NCI-H2081 (cell line): ENCODE measurements at regions not wholly inside any gene's neighbourhood (a gene's known extent, or its start where the extent isn't known, plus 50 kb on each side); places are given as distances from the start of the nearest gene placed in this dataset.

ENCODE experiments used
- DNase-seq, 2 experiments: peaks; one replicate each; lab custom pipeline; 2025; lab: John Stamatoyannopoulos, UW

- DNase-seq = no peak
Observed at GRCh38 chr14:51473808-51474565, 177.7 kb upstream of the FRMD6 start.

DNA sequence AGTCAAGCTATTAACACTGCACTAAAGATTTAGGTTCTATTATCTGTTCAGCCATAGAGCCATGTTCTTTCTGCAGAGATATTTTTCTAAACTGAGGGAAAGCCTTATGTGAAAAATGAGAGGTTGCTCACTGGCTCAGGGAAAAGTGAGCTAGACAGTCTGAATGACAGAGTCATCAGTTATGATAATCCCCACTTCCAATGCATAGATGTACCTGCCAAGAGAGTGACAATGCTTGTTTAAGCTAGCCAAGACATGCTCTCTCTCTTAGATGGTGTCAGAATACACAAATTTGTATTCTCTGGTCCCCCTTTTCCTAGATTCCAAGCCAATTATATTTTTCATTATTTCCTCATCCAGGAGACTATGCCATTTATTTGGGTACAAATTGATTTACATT, 176.9 kb upstream of the FRMD6 start:
- DNase-seq = no peak

DNA sequence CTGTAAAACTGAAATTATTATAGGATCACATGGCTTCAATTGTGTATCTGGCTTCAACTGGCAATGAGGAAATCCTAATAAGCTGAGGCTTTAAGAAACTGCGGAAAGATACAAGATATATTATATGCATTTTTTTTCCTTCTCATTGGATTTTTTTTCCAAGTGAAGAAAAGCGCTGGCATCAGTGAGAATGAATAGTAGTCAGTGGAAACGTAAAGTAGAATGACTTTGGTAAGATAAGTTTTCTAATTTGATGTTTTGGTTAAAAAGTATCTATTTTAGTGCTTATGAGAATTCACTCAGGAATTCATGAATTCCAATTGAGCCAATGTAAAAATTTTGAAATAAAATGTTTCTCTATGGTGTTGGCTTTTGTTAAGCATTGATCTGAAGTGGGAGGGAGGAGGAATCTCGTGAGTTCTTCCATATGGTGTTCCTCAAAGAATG, 173.5 kb upstream of the FRMD6 start:
- no peak for DNase-seq

- DNase-seq = no peak
Observed at GRCh38 chr14:51479584-51480325, 172.0 kb upstream of the FRMD6 start.

GRCh38 chr14:51481643-51482042, 170.1 kb upstream of the FRMD6 start:
- no peak for DNase-seq

DNA sequence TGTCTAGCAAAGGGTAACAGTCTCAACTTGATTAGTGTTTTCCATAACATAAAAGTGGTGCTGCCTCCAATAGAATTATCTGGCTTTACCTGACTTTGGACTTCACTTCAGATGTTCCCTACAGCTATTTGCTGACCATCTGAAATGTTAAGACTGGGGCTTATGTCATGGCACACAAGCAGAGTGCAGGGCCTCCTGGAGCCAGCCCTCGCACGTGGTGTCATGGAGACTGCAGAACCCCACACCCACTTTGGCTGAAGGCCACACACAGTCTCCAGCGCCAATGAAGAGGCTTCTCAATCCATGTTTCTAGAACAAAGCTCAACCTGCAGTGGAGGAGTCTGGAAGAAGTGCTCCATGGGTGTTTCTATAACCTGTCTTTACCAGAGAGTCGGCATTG, 169.6 kb upstream of the FRMD6 start:
- DNase-seq = no peak

- no peak for DNase-seq
Observed at GRCh38 chr14:51484485-51484884, 167.2 kb upstream of the FRMD6 start.

GRCh38 chr14:51485733-51486132, 166.0 kb upstream of the FRMD6 start:
- no peak for DNase-seq

GRCh38 chr14:51487848-51488247, 163.9 kb upstream of the FRMD6 start:
- no peak for DNase-seq

DNA sequence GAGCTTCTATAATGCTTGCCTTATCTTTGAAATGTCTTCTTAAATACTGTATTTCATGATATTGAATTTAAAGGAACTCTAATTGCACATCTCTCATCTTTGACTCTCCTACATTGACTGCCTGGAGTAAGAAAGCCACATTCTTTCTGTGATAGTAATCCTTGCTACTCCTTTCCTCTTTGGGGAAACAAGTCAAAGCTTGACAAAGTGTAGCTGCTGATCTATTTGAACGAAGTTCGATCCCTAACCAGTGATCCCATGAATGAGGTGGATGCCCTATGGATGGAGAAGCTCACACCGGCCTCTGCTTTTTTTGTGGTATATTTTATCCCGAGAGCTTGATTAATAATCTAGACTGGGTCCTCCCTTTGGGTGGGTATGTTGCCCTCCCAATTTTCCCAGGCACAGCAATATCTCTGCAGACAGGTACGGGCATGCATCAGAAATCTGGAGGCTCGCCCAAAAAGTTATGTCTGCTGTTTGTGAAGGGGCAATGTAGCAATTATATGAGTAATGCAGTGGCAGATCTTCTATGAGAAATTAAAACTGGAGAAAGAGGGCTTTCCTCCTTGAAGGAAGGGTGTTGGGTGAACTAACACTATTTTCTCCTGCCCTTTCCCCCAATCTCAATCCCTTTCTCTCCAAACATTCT, 163.0 kb upstream of the FRMD6 start:
- no peak for DNase-seq

GRCh38 chr14:51490205-51490604, 161.5 kb upstream of the FRMD6 start:
- DNase-seq = no peak

DNA sequence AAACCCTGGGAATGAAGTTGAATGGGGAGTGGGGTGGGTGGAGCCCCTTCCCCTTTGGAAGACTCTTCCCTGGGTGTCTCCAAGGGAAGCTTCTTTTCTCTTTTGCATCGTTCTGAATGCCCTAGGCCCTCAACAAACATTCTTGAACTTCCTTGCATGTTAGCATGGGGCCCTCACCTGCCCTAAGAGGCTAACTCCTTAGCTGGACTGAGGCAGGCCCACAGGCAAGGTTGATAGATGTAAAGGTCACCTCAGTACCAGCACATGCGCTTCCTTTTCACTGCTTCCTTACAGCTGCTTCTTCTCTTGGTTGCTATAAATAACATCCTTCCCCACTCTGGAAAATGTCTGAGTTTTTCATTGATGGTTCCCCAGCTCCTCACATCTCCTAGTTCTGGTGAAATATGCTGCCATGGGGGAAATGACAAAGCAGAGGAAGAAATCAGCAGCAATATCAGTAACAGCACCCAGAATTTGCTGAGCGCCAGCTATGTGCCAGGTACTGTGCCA, 160.6 kb upstream of the FRMD6 start:
- no peak for DNase-seq

- DNase-seq = no peak
Observed at GRCh38 chr14:51491776-51492175, 159.9 kb upstream of the FRMD6 start.

GRCh38 chr14:51495319-51495718, 156.4 kb upstream of the FRMD6 start:
- DNase-seq = no peak

DNA sequence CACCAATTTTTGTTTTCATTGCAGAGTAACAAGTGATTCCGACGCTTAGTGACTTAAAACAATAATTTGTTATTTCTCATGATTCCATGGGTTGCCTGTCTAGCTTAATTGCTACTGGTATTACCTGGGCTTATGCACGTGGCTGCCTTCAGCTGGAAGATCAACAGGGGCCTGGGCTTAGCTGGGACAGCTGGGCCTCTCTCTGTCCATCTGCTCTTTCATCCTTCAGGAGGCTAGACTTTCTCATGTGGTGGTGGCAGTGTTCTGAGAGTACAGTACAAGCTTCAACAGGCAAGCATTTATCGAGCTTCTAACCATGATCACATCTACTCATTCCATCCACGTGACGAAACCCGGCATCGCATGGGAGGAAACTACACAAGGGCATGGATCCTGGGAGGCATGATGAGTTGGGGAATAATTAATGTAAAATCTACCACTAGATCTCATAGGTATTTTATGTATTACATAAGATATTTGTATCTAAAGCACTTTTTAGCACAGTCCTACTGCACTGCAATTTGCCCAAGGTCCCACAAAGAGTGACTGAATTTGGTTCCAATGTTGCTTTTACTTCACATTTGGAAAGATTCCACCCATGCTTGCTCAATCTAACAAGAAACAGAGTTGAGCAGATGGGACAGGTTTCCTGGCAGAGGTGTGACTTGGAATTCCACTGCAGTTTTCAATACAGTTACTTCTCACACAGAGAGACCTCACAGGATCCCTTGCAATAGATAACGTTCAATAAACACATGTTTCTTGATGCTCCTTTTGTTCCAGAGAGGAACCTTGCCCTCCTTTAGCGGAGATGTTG, 153.1 kb upstream of the FRMD6 start:
- DNase-seq = no peak

DNA sequence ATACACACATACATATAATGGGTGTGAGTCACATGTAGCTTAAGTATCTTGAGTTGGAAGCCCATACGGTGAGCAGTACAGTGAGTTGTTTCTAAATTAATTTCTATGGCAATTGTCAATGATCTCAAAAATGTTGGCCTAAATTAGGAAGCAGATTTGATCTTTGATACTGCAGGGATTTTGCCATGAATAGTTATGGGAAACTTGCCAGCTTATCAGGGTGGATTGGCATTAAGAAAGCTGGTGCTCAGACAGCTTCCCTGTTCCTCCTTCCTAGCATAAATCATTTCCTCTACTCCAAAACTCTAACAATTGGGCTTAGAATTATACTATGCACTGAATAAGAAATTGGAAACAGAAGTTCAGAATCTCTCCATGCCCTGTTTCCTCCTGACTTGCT, 150.9 kb upstream of the FRMD6 start:
- DNase-seq = no peak

DNA sequence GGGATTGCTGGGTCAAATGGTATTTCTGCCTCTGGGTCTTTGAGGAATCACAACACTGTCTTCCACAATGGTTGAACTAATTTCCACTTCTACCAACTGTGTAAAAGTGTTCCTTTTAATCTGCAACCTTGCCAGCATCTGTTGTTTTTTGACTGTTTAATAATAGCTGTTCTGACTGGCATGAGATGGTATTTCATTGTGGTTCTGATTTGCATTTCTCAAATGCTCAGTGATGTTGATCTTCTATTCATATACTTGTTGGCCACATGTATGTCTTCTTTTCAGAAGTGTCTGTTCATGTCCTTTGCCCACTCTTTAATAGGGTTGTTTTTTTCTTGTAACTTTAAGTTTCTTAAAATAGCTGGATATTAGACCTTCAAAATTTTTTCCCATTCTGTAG, 150.0 kb upstream of the FRMD6 start:
- DNase-seq = no peak

GRCh38 chr14:51504669-51505068, 147.0 kb upstream of the FRMD6 start:
- DNase-seq = no peak

GRCh38 chr14:51507511-51507905, 144.2 kb upstream of the FRMD6 start:
- peak; percentile 58 to 84 for DNase-seq

DNA sequence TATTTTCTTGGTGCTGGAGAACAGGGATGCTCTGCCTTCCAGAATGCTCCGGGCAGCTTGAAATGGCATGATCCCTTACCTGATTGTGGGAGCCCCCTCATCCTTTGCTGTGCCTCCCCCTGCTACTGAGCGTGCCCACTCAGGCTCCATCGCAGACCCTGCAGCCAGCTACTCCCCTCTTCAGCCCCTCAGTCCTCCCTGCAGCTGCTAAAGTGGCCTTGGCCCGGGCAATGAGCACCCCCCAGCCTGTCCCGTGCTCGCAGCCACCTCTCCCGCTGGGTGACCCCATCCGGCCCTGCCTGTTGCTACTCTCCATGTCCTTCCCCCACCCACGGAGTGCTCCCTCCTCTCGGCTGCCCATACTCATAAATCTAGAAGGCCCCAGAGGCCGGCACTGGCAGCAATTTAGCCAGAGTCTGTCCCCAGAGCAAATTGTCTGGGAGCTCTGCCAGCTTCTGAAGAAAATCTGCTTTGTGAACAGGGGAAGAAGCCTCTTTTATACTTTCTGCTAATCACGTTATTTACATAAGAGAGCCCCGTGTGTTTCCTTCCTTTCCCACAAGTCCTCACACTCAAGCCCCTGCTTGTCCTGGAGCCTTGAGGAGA, 143.7 kb upstream of the FRMD6 start:
- peak; percentile 66 to 83 for DNase-seq

- DNase-seq = no peak
Observed at GRCh38 chr14:51511265-51511664, 140.4 kb upstream of the FRMD6 start.

DNA sequence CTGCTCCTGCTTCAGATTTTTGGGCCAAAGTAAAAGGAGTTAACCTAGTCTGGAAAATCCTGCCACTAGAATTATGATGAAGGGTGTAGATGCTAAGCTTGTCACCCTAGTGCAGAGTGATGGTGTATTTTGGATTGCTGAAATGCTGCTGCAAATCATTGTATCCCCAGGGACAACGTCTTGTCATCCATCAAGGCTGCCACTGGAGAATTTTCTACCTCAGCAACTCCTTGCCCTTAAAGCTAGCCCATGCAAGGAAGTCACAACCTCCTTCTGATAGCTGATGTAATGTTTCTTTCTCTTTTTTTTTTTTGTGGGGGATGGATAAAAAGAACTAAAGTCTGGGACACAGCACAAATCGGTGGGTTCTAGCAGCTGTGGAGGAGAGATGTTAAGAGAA, 139.4 kb upstream of the FRMD6 start:
- DNase-seq = no peak
